OCI-M1 (cell line): ENCODE measurements at regions not wholly inside any gene's neighbourhood (a gene's known extent, or its start where the extent isn't known, plus 50 kb on each side); places are given as distances from the start of the nearest gene placed in this dataset.
A peak's percentile ranks its signal among the peaks of the same experiment; 100 is the strongest.

ENCODE experiments used
- DNase-seq: peaks from one replicate; lab custom pipeline; 2025; lab: John Stamatoyannopoulos, UW

GRCh38 chr20:41669708-41670263, 51.6 kb upstream of the CHD6 start:
- peak; percentile 59 for DNase-seq

- no peak for DNase-seq
Measured at GRCh38 chr20:41668057-41668749, 50.0 kb upstream of the CHD6 start.
